Parathyroid adenoma (tissue), 2 donors: ENCODE measurements at regions not wholly inside any gene's neighbourhood (a gene's known extent, or its start where the extent isn't known, plus 50 kb on each side); places are given as distances from the start of the nearest gene placed in this dataset.
"Not testable (repeated sequence)": the region's sequence is repeated elsewhere in the genome, so short reads cannot be mapped to it uniquely, and the experiment has no call there.

ENCODE experiments used
- H2AFZ ChIP-seq: fragments of 300-600 bp; sonication (generic); one replicate; pipeline ENCODE4 v1.7.0; 2017; ENCODE audit warnings: antibody characterized with exemption, mild to moderate bottlenecking
- H3K27ac ChIP-seq: fragments of 300-600 bp; sonication (generic); one replicate; pipeline ENCODE4 v1.7.0; 2017
- H3K27me3 ChIP-seq: fragments of 300-600 bp; sonication (generic); one replicate; pipeline ENCODE4 v1.7.0; 2017; ENCODE audit warnings: low read length; ENCODE audit not compliant: control insufficient read depth, insufficient read depth
- H3K36me3 ChIP-seq: fragments of 300-600 bp; sonication (generic); one replicate; pipeline ENCODE4 v1.7.0; 2017; ENCODE audit warnings: low read length; ENCODE audit not compliant: control insufficient read depth, insufficient read depth
- H3K4me1 ChIP-seq: fragments of 300-600 bp; sonication (generic); one replicate; pipeline ENCODE4 v1.7.0; 2017; ENCODE audit warnings: control low read depth
- H3K4me2 ChIP-seq: fragments of 300-600 bp; sonication (generic); one replicate; pipeline ENCODE4 v1.7.0; 2017; ENCODE audit warnings: low read length
- H3K4me3 ChIP-seq: fragments of 300-600 bp; sonication (generic); one replicate; pipeline ENCODE4 v1.7.0; 2017; ENCODE audit warnings: low read depth, low read length
- H3K79me2 ChIP-seq: fragments of 300-600 bp; sonication (generic); one replicate; pipeline ENCODE4 v1.7.0; 2017; ENCODE audit warnings: control low read depth
- H3K9ac ChIP-seq: fragments of 300-600 bp; sonication (generic); one replicate; pipeline ENCODE4 v1.7.0; 2017; ENCODE audit warnings: mild to moderate bottlenecking
- H3K9me3 ChIP-seq: fragments of 300-600 bp; sonication (generic); one replicate; pipeline ENCODE4 v1.7.0; 2017; ENCODE audit warnings: low read length; ENCODE audit not compliant: control insufficient read depth
- TF ChIP-seq, protein P1 (sequence below): fragments of 300-600 bp; sonication (generic); IDR thresholded peaks from one replicate; pipeline ENCODE4 v1.7.0; 2017; ENCODE audit warnings: antibody characterized with exemption, mild to moderate bottlenecking
- donor health status: primary hyperparathyroidism.

DNA sequence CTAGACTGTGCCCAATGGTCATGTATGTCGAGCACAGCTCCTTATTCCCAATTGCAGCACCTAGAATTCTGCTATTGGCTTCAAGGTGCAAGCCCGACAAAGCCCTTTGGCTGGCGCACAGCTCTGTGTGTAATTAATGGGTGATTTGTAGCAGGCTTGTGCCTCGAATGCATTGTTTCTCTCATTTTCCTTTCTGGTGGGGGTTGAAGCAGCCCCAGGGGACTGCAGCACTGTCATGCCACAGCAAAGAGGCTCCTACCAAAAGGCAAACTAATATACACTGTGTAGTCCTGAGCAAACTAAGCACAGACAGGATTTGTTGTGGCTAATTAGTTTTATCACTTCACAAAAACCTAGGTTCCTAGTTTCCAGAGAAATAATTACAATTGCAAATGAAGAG, 898.7 kb downstream of the UQCRFS1 start:
- Histone ChIP-seq H3K4me3 (no peak overlapping the region), H3K27ac (no peak overlapping the region), H2AFZ (no peak overlapping the region), H3K36me3 (no peaks in the 10 kb centered on the region), H3K9me3 (no peaks in the 10 kb centered on the region), H3K27me3 (no peaks in the 10 kb centered on the region), H3K79me2 (no peaks in the 10 kb centered on the region), H3K9ac (no peak overlapping the region), H3K4me1 (no peaks in the 10 kb centered on the region), H3K4me2 (no peak overlapping the region)
- TF ChIP-seq, protein P1, sequence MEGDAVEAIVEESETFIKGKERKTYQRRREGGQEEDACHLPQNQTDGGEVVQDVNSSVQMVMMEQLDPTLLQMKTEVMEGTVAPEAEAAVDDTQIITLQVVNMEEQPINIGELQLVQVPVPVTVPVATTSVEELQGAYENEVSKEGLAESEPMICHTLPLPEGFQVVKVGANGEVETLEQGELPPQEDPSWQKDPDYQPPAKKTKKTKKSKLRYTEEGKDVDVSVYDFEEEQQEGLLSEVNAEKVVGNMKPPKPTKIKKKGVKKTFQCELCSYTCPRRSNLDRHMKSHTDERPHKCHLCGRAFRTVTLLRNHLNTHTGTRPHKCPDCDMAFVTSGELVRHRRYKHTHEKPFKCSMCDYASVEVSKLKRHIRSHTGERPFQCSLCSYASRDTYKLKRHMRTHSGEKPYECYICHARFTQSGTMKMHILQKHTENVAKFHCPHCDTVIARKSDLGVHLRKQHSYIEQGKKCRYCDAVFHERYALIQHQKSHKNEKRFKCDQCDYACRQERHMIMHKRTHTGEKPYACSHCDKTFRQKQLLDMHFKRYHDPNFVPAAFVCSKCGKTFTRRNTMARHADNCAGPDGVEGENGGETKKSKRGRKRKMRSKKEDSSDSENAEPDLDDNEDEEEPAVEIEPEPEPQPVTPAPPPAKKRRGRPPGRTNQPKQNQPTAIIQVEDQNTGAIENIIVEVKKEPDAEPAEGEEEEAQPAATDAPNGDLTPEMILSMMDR = no peak

DNA sequence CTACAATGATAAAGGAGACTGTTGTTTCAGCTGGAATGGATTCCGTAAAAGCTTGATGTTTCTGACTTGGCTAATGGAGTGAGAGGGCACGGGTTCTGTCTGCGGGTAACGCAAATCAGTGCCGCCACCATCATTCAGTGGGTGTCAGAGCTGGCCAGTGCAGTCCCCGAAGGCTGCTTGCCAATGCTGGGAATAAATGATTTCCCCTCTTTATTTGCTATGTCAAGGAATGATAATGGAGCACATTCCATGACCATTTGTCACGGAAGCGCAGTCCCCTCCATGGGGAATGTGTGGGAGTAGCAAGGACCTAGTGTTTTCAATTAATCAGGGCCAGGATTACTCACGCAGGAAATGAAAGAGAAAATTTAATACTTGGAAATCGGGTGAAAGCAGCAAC, 899.3 kb downstream of the UQCRFS1 start:
- TF ChIP-seq, protein P1 = no peak
- Histone ChIP-seq H3K36me3 (no peaks in the 10 kb centered on the region), H3K4me3 (no peak overlapping the region), H3K27me3 (no peaks in the 10 kb centered on the region), H3K4me1 (no peaks in the 10 kb centered on the region), H2AFZ (no peak overlapping the region), H3K4me2 (no peak overlapping the region), H3K9me3 (no peaks in the 10 kb centered on the region), H3K27ac (no peak overlapping the region), H3K79me2 (no peaks in the 10 kb centered on the region), H3K9ac (no peak overlapping the region)

DNA sequence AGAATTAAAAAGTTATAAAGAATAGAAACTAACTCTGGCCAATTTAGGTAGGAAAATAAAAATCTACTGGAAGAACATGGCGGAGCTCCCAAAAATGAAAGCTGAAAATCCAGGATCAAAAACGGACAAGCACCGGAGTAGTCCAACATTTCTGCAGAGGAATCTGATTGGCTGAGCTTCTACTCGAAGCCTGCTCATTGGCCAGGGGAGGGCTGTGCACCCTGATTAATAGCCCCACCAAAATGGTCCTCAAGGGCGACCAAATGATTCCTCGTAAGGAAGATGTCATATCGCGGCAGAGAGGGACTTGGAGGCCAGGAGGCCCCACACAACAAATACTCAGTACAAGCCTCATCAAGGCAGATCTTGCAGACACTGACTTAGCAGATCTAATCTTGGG, 900.7 kb downstream of the UQCRFS1 start:
- H3K4me1 ChIP-seq = no peaks in the 10 kb centered on the region
- H2AFZ ChIP-seq = no peak overlapping the region
- H3K79me2 ChIP-seq = no peaks in the 10 kb centered on the region
- H3K36me3 ChIP-seq = no peaks in the 10 kb centered on the region
- H3K4me3 ChIP-seq = no peak overlapping the region
- no peak overlapping the region for H3K4me2 ChIP-seq
- no peak overlapping the region for H3K27ac ChIP-seq
- TF ChIP-seq, protein P1 = no peak
- no peaks in the 10 kb centered on the region for H3K9me3 ChIP-seq
- H3K27me3 ChIP-seq = no peaks in the 10 kb centered on the region
- H3K9ac ChIP-seq = no peak overlapping the region

DNA sequence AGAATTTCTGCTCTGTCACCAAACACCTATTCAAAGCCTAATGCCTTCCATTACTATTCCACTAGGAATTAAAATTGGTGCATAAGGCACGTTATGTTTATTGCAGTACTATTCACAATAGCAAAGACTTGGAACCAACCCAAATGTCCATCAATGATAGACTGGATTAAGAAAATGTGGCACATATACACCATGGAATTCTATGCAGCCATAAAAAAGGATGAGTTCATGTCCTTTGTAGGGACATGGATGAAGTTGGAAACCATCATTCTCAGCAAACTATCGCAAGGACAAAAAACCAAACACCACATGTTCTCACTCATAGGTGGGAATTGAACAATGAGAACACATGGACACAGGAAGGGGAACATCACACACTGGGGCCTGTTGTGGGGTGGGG, 902.1 kb downstream of the UQCRFS1 start:
- not testable (repeated sequence) for H3K4me2 ChIP-seq, H3K4me3 ChIP-seq, H3K27me3 ChIP-seq

DNA sequence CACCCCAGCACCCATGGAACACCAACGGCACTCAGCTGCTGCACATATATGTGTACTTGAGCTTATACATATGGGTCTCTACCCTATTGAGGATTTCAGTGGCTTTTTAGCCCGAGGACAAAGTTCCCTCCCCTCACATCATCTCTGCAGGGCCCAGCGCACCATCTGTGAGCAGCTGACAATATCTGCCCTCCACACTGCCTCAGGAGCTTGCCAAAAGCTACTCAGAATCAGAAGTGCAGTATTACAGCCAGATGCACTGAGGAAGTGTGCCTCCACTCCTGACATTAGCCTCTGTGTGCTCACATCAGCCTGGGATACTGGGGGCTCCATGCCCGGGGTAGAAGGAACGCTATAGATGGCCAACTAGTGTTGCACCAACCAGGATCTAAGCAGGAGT, 903.9 kb downstream of the UQCRFS1 start:
- Histone ChIP-seq H3K9me3 (no peaks in the 10 kb centered on the region), H3K9ac (no peak overlapping the region), H2AFZ (no peak overlapping the region), H3K4me3 (no peak overlapping the region), H3K27ac (no peak overlapping the region), H3K79me2 (no peaks in the 10 kb centered on the region), H3K4me1 (no peaks in the 10 kb centered on the region), H3K4me2 (no peak overlapping the region), H3K36me3 (no peaks in the 10 kb centered on the region), H3K27me3 (no peaks in the 10 kb centered on the region)
- TF ChIP-seq, protein P1 = no peak

More for the DNA sequence above, 902.1 kb downstream of the UQCRFS1 start:
- not testable (repeated sequence) for H3K9ac ChIP-seq, H2AFZ ChIP-seq, H3K79me2 ChIP-seq, H3K36me3 ChIP-seq, H3K9me3 ChIP-seq, H3K4me1 ChIP-seq, H3K27ac ChIP-seq
